GM19025 (cell line): ENCODE measurements at regions not wholly inside any gene's neighbourhood (a gene's known extent, or its start where the extent isn't known, plus 50 kb on each side); places are given as distances from the start of the nearest gene placed in this dataset.

Experiments
- ATAC-seq: cut with Tn5 transposase; IDR thresholded peaks from one replicate; pipeline ENCODE4 v1.9.1; 2021; ENCODE audit warnings: mild to moderate bottlenecking, low read depth, moderate library complexity; ENCODE audit not compliant: unreplicated experiment

- no peak for ATAC-seq
Measured at GRCh38 chr2:145040433-145040832, 520.5 kb upstream of the ZEB2 start.

- no peak for ATAC-seq
Measured at GRCh38 chr2:145038041-145038525, 518.2 kb upstream of the ZEB2 start.

GRCh38 chr2:145036421-145037011 lies 516.6 kb upstream of the ZEB2 start:
- no peak for ATAC-seq

DNA sequence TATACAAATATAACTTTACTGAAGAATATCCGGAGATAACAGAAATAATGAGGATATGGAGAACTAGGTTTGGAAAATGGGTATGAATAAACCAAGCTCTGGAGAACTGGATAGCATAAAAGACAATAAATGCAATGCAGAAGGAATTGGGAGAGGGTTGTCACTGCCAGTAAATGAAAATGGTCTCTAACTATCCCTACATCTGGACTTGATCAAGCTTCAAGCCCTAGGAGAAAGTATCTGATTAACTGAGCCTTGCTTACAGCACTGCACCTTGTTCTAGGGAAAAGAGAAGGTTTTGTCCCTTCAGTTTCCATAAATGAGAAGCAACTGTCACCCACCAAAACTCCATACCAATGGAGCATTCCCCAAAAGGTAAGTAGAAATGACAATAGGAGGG lies 514.6 kb upstream of the ZEB2 start:
- ATAC-seq = no peak

DNA sequence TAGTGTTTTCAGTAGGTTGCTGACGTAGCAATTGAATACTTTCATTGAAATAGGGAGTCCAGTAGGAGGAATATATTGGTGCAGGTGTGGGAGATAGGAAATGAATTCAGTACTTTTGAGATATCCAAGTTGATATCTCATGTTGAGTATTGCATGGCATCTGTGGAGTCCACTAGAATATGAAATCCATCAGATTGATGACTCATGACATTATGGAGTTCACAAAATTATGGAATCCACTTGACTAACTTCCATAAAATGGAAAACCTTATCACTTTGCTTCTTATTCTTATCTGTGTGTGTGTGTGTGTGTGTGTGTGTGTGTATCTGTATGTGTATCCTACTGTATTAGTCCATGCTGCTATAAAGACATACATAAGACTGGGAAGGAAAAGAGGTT lies 513.5 kb upstream of the ZEB2 start:
- no peak for ATAC-seq

- no peak for ATAC-seq
Measured at GRCh38 chr2:145032791-145033190, 512.9 kb upstream of the ZEB2 start.

GRCh38 chr2:145029873-145030272 lies 510.0 kb upstream of the ZEB2 start:
- ATAC-seq = no peak

DNA sequence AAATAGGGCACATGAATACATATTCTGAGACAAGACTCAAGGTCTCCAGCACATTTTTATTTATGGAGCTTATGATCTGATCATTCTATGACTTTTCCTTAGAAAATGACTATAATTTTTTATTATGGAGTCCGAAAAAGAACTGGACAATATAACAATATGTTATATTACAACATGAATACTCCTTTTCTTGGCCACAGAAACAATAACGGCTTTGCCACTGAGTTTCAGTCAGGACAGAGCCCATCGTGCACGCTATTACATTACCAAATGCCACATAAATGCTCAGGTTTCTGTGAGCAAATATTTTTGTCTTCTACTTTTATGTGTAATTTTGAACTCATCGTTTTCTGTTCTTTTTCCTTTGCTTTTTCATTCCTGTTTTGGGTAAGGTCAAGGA lies 509.2 kb upstream of the ZEB2 start:
- ATAC-seq = no peak

GRCh38 chr2:145028101-145028920 lies 508.4 kb upstream of the ZEB2 start:
- ATAC-seq = no peak

- no peak for ATAC-seq
Measured at GRCh38 chr2:145026456-145027455, 506.8 kb upstream of the ZEB2 start.

DNA sequence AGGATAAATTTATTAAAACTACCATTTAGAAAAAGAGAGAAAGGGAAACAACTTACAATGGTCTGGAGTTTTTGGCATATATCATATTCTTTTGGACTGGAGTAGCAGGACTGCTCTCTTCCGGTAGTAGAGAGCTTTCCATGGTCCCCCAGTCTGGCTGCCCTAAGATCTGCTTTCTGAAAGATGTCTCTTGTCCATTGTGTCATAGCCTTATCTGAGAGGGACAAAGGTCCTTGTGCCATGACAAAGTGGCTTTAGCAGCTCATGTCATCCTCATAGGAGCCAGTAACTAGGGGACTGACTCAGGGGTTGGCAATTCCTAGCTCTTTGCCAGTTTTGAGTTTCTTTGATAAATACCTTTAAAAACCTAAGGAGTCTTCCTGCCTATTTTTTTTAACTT lies 505.5 kb upstream of the ZEB2 start:
- no peak for ATAC-seq

DNA sequence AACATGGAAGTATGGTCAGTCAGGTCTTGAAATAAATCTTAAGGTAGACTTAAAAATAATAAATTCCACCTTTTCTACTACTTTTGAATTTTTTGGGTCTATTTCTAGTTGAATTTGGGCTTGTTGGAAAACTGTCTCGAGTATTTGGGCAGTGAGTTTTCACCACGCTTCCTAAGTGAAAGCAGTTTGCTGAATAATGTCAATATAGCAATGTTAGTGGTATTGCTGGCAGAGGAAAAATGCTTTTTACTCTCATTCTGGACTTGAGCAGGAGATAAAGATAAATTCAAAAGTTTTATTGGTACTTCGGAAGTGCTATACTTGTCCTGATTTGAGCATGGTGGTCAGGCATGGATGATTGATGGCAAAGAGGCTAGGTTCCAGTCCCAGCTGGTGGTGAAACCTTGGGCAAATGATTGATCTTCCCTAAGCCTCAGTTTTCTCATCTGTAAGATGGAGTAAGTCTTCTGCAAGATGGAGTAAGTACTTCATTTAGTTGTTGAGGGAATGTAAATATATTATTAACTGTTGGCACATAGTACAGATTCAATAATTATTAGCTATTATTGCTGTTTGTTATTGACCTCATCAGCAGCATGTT lies 503.5 kb upstream of the ZEB2 start:
- no peak for ATAC-seq

DNA sequence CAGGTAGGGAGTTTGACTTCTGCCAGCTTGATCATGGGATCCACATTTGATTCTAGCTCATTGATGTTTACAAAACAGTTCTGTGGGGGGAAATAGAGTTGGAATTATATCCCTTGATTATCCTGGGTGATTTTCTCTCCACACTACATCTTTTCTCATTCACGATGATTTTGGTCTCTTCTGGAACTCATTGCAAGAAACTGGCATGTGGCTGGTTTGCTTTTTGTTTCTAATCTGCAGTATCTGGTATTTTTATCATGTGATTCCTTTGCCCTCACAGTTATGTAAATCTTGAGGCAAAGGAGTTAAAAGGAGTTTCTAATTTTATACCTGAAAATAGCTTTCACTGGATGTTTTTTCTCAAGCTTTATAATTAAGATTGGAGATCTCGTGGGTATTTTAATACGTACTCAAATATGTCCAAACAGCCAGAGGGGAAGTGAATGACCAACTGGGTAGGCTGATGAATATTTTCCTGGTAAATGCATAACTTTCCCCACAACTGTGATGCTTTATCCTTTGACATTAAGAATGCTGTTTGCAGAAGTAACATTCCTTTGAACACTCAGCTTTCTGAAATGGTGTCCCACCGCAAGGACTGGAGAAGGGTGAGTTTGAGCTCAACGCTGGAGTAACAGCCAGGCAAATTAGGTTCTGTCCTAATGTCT lies 502.9 kb upstream of the ZEB2 start:
- no peak for ATAC-seq

- no peak for ATAC-seq
Measured at GRCh38 chr2:145021962-145022665, 502.2 kb upstream of the ZEB2 start.

GRCh38 chr2:145020694-145021093 lies 500.8 kb upstream of the ZEB2 start:
- ATAC-seq = no peak

DNA sequence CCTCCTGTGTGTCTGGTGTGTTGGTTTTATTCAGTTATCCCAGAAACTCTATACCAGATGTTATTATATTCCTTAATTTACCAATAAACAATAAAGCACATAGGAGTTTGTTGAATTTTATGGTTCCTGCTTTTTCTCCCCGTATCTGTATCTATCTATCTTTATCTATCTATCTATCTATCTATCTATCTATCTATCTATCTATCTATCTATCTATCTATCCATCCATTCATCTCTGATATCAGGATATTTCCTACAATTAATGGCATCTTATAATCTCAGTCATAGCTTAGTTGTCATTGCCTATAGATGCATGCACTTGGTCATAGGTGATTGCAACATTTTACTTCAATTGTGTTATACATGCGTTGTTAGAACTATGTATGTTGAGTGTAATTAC lies 500.2 kb upstream of the ZEB2 start:
- ATAC-seq = no peak

- no peak for ATAC-seq
Measured at GRCh38 chr2:145018502-145018901, 498.6 kb upstream of the ZEB2 start.

DNA sequence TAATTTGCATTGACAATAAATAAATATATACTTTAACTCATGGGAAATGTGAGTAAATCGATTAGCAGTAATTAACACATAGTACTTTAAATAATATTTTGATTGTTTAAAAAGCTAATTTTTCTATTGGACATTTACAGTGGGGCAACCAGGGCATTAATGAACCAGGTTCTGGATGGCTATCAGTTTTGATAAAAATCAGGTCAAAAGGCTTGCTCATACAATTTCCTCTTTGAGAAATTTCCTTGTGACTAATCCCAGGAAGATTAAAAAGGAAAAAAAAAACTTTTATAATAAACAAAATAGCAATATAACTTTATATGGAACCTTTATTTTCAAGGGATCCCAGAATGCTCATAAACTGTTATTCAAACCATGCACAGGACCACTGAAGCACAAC lies 497.2 kb upstream of the ZEB2 start:
- ATAC-seq = no peak

GRCh38 chr2:145016711-145017110 lies 496.8 kb upstream of the ZEB2 start:
- no peak for ATAC-seq
